ENCODE measurements at regions not wholly inside any gene's neighbourhood (a gene's known extent, or its start where the extent isn't known, plus 50 kb on each side); places are given as distances from the start of the nearest gene placed in this dataset.

DNA sequence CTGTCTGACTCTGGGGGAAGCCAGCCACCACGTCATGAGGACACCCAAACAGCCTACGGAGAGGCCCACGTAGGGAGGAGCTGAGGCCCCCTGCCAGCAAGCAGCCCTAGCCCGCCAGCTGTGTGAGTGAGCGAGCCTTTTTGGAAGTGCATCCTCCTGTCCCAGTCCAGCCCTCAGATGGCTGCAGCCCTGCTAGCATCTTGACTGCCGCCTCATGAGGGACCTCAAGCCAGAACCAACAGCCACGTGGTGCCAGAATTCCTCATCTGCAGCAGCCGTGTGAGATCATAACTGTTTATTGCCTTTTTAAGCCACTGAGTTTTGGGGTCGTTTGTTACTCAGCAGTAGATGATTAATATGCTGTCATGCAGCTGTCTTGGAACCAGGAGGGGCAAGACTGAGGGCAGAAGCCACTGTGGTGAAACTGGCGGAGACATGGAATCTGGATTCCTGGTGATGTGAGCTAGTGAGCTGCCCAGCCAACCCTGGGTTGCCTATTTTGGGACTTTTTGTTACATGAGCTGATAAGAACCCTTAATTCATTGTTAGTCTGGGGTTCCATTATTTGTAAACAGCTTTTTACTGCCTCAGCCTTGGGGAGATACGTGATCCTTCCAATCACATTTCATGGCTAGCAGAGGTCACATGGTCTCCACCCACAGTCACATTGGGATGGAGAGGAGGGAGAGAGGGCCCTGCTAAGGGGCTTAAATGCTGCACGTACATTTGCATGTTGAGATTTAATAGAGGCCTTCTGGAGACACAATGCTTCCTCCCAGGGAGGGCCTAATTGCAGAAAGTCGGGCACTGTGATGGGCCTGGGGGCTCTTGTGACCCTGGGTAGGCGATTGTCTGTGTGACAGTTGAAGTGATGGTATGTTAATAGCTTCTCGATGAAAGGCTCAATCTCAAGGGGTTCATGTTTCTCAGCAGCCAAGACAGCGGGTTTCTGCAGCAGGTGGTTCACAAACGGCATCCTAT lies 73.8 kb downstream of the RPLP1 start:
- intact Hi-C loops (cut with DNase I): loop anchor here (10.0 kb wide), 1 partner anchor 128 kb away; no protein-coding TSS in a partner anchor
- ATAC-seq (no peak), DNase-seq (ENCODE audit: low spot score) (peak; percentile 61)

GRCh38 chr15:69529141-69529540 lies 76.5 kb downstream of the RPLP1 start:
- ATAC-seq (no peak), DNase-seq (ENCODE audit: low spot score) (no peak)
- intact Hi-C loops (cut with DNase I): loop anchor here (10.0 kb wide), 1 partner anchor 126 kb away; no protein-coding TSS in a partner anchor

GRCh38 chr15:69529961-69530633 lies 77.5 kb downstream of the RPLP1 start:
- intact Hi-C loops (cut with DNase I): loop anchor here (10.0 kb wide), 1 partner anchor 125 kb away; no protein-coding TSS in a partner anchor
- no peak for DNase-seq (ENCODE audit: low spot score)

DNA sequence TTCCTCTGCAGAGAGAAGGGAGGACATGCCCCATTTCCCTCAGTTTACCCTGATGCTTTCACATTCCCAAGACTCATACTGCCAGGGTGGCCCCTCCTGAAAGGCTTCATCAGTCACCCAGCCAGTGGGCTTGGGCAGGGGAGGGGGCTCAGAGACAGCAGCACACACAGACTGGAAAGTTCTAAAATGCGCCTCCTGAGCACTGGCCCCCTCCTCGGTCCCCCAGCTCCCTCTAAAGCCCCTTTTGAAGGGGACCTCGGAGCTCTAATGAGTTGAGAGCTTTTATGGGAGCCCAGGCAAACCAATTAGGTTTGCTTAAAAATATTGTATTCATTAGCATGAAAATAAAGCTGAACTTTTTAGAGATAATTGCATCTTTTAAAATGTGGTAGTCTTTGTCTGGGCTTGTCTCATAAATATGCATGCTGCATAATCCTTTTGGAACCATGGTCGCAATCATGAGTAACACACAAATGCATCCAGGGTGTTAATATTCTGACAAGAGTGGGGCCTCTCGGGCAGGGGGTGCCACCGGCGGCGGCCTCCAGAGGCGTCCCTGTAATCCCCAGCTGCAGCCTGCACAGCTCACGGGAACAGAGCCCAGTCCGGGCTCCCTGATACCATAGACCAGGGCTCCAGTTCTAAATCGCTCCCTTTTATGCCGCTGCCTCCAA lies 78.5 kb downstream of the RPLP1 start:
- no peak for ATAC-seq
- DNase-seq (ENCODE audit: low spot score): no peak
- intact Hi-C loops (cut with DNase I): no loop called here

More at GRCh38 chr15:69529961-69530633, 77.5 kb downstream of the RPLP1 start:
- ATAC-seq: no peak

DNA sequence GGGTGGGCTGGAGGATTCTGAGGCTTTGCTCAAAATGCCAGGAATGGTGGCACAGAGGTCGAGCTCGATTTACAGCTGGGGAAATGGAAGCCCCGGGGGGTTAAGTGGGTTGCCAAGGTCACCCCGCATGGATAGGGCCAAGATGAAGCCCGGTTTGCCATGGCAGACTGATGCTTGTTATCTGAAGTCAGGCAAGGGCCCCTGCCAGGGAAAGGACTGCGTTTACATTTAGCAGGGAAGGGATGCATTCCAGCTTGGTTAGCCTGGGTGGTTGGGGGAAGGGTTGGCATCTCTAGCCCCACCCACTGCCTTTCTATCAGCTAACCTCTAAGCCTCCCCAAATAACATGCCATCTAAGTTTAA lies 79.0 kb downstream of the RPLP1 start:
- ATAC-seq (peak; percentile 17), DNase-seq (ENCODE audit: low spot score) (no peak)
- intact Hi-C loops (cut with DNase I): no loop called here

DNA sequence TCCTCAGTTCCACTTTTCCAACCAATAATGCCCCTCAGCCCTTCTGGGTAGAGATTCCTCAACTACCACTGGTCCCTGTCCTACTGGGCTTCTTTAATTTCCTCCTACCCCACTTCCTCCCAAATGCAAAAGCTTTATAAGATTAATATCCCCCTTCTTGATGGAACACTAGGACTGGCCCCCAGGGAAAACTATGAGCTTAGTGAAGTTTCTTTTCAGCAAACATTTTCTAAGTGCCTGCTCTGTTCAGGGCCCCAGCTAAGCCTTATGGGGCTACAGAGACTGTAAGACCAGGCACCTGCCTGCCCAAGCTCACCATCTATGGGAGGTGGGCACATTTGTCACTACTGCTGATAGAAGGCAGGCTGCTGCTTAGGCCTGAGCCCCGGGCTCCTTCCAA lies 79.4 kb downstream of the RPLP1 start:
- peak; percentile 18 for DNase-seq (ENCODE audit: low spot score)
- no peak for ATAC-seq
- intact Hi-C loops (cut with DNase I): no loop called here

GRCh38 chr15:69532856-69533255 lies 80.2 kb downstream of the RPLP1 start:
- intact Hi-C loops (cut with DNase I): no loop called here
- DNase-seq (ENCODE audit: low spot score) (no peak), ATAC-seq (no peak)

DNA sequence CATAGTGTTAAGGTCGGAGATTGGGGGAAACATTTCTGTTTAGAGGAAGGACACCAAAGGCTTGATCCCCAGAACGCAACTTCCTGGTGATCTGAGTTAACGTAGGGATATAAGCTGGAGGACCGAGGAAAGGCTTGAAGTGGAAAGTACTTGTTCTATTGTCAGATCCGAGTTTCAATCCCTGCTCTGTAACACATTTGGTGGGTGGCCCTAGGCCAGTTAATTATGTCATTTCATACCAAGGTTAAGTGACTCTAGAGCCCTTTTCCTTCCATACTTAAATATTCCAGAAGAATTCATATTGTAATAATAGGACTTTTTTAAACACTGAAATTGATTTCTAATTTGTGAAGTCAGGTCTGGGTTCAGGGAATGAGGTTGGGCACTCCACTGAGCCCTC lies 80.9 kb downstream of the RPLP1 start:
- DNase-seq (ENCODE audit: low spot score) (no peak), ATAC-seq (no peak)
- intact Hi-C loops (cut with DNase I): no loop called here

- ATAC-seq (no peak), DNase-seq (ENCODE audit: low spot score) (no peak)
- intact Hi-C loops (cut with DNase I): no loop called here
Measured at GRCh38 chr15:69535101-69535638, 82.6 kb downstream of the RPLP1 start.

DNA sequence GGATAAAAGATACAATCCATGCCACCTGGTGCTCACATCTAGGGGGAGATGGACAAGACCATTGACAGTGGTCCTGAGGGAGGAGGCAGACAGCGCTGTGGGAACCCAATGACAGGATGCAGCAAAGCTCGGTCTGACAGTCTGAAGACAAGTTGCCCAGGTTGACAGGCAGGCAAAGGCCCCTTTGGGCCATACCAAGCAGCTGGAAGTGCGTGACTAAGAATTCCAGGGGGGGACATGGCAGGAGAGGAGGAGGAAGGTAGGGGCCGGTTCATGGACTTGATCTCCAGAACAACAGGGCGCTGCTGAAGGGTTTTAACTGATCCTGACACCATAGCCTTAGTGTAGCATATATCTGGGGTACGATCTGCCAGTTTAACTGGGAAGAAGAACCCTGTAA lies 83.4 kb downstream of the RPLP1 start:
- intact Hi-C loops (cut with DNase I): no loop called here
- no peak for DNase-seq (ENCODE audit: low spot score)
- ATAC-seq: no peak

DNA sequence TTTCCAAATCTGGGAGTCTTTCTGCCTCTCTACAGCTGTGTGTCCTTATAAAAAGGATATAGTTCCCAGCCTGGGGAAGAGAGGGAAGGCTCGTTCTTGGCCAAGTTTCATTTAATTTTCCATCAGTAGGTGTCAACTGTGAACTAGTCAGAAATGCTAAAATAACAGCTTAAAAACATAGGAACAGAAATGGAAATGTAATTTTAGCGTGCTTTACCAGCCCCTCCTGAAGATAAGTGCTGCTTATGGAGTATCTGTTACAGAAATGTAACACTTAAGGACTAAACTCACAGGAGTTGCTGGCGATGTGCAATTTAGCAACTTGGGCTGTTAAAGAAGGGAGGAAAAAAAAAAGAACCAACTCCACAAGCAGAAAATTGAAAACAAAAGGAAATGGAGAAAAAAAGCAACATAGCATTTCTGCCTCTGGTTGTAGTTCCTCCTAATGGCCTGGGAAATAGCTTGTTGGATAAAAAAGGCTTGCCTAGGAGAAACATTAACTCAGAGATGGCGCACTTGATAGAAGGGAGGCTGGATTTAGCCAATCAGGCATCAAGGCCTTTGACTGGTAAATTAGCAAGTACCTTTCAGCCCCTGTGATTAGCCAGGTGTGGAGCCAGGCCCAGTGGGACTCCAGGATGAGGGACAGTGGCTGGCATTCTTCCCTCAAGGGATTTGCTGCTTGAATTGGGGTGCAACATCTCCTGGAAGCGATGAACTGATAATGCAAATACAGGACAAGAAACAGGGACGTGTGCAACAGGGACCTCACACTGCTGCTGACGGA lies 84.3 kb downstream of the RPLP1 start:
- ATAC-seq (no peak), DNase-seq (ENCODE audit: low spot score) (no peak)
- intact Hi-C loops (cut with DNase I): no loop called here

GRCh38 chr15:69537901-69538300 lies 85.3 kb downstream of the RPLP1 start:
- DNase-seq (ENCODE audit: low spot score) (no peak), ATAC-seq (no peak)
- intact Hi-C loops (cut with DNase I): no loop called here

DNA sequence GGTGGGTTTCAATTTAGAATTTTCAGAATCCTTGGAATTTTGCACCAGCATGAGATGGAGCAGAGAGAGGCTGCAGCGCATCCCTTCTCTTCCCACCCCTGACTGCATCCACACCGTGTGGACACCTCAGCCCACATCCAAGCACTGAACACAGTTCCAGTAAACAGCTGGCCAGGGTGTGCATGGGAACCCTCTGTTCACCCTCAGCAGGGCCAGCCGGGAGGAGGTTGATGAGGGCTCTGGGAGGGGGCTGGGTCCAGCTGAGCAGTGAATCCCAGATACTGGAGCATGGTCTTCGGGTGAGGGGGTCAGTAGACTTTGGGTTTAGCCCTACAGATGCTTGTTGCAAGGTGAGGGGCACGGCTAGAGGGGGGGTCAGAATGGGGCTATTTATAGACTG lies 85.8 kb downstream of the RPLP1 start:
- no peak for ATAC-seq

DNA sequence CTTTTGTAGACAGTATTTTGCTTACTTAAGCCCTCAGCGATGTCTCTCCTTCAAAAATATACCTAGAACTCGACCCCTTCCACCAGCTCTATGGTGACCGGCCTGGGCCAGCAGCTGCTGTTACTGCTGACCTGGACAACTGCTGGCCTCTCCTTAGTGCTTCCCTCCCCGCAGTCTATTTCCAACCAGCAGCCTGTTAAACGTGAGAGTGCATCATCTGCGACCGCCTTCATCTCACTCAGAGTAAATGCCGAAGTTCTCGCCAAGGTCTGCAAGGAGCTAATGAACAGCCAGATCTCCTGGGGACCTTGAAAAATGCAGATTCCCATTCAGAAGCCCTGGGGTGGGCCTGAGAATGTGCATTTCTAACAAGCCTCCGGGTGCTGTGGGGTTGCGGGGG lies 86.7 kb downstream of the RPLP1 start:
- intact Hi-C loops (cut with DNase I): no loop called here
- no peak for DNase-seq (ENCODE audit: low spot score)
- ATAC-seq: no peak

More for the DNA sequence above, 85.8 kb downstream of the RPLP1 start:
- intact Hi-C loops (cut with DNase I): no loop called here
- no peak for DNase-seq (ENCODE audit: low spot score)

GRCh38 chr15:69540622-69541021 lies 88.0 kb downstream of the RPLP1 start:
- ATAC-seq (no peak), DNase-seq (ENCODE audit: low spot score) (no peak)
- intact Hi-C loops (cut with DNase I): no loop called here

DNA sequence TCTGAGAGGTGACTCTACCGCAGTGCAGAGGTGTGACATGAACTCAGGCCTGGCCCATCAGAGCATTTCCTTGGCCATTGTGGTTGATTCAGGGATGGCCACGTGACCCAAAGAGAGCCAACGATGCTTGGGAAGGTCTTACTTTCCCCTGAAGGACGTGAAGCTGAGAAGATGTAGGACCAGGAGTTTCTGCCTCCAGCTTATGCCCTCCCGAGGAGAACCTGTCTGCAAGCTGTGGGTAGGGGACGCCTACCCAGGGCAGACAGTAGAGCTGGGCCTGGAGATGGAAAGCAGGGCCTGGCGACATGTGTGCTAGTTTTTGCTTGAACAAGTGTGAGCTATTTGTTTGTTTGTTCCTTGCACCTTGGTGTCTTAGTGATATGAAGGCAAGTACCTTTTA lies 89.4 kb downstream of the RPLP1 start:
- no peak for ATAC-seq
- no peak for DNase-seq (ENCODE audit: low spot score)
- intact Hi-C loops (cut with DNase I): no loop called here

- DNase-seq (ENCODE audit: low spot score) (no peak), ATAC-seq (no peak)
- intact Hi-C loops (cut with DNase I): no loop called here
Measured at GRCh38 chr15:69543681-69544364, 91.2 kb downstream of the RPLP1 start.

Measured in sciatic nerve (tissue), 2 donors.